CMK (cell line): ENCODE measurements at regions not wholly inside any gene's neighbourhood (a gene's known extent, or its start where the extent isn't known, plus 50 kb on each side); places are given as distances from the start of the nearest gene placed in this dataset.
"Not testable (repeated sequence)": the region's sequence is repeated elsewhere in the genome, so short reads cannot be mapped to it uniquely, and the experiment has no call there.

Source experiments
- DNase-seq: peaks from one replicate; pipeline ENCODE4 v3.0.0-alpha.2; 2010; ENCODE audit warnings: low read depth

- DNase-seq = no peak
Measured at GRCh38 chr2:3036432-3037125, 341.0 kb downstream of the EIPR1 start.

DNA sequence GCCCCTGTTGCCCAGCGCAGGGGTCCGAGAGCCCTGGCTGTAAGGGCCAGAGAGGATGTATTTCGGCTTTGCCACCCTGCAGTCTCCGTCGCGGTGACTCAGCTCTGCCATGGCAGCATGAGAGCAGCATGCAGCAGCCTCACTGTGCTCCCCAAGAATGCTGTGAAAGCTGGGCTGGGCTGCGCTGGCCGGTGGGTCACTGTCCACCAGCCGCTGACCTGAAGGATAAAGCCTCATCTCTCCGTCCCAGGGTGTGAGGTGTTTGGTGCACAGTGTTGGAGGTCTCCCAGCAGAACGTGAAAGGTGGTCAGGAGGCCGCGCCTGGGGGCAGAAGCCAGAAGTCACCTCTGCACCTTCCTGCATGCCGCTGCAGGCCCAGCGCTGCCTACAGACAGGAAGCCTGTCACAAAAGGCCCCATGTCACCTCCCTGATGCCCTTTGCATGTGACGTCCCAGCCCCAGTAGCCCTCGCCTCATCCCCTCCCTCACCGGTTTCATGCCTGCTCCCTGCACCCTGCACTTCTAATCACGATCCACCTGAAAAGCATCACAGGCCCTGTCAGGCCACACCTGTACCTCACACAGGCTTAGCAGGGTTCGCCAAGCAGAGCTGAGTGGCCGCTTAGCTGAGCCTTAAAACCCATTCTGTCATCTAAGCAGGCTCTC is 342.1 kb downstream of the EIPR1 start:
- DNase-seq = no peak

DNA sequence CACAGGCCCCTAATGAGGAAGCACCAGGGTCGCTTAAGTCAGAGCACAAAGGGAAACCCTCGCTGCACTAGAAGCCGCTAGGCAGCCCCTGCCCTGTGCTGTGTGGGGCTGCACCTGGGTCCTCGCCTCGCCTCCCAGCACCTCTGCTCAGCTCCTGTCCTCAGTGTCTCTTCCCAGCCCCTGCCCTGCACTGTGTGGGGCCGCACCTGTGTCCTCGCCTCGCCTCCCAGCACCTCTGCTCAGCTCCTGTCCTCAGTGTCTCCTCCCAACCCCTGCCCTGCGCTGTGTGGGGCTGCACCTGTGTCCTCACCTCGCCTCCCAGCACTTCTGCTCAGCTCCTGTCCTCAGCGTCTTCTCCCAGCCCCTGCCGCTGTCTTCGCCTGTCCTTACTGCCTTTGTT is 342.8 kb downstream of the EIPR1 start:
- DNase-seq = no peak

DNA sequence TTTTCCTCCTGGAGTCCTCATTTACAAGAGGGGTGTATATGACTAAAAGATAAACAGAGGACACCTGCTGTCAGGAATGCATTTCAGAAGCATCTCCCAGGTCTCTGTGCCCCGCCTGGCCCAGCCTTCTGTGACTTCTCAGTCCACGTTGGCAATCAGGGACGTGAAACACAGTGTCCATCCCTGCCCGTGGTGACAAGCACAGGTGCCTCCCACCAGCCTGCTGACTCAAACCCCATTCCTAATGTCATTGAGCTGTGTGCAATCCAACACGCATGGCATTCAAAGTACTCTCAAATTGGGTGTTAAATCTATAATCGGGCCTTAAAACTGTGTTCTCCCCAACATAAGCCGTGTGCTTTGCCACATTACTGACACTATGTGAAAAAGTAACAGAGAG is 343.2 kb downstream of the EIPR1 start:
- no peak for DNase-seq

DNA sequence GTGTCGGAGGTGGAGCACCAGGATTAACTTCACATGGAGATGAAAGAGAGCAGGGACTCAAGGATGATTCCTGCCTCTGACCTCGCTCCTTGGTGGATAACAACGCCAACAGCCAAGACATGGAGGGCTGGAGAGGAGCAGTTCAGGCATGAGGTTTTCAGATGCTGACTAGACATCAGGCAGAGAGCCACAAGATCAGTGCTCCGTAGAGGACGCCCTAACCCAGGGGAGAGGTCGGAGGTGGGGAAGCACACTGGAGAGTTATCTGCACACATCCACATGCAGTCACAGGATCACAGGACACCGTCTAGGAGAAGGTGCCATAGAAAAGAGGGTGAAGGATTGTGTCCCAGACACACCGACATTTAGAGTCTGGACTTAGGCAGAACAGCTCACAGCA is 344.3 kb downstream of the EIPR1 start:
- DNase-seq = no peak

DNA sequence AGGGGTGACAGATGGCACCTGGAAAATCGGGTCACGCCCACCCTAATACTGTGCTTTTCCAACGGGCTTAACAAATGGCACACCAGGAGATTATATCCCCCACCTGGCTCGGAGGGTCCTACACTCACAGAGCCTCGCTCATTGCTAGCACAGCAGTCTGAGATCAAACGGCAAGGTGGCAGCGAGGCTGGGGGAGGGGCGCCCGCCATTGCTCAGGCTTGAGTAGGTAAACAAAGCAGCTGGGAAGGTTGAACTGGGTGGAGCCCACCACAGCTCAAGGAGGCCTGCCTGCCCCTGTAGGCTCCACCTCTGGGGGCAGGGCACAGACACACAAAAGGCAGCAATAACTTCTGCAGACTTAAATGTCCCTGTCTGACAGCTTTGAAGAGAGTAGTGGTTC is 346.8 kb downstream of the EIPR1 start:
- DNase-seq = not testable (repeated sequence)

- no peak for DNase-seq
Measured at GRCh38 chr2:3025984-3026383, 351.6 kb downstream of the EIPR1 start.

DNA sequence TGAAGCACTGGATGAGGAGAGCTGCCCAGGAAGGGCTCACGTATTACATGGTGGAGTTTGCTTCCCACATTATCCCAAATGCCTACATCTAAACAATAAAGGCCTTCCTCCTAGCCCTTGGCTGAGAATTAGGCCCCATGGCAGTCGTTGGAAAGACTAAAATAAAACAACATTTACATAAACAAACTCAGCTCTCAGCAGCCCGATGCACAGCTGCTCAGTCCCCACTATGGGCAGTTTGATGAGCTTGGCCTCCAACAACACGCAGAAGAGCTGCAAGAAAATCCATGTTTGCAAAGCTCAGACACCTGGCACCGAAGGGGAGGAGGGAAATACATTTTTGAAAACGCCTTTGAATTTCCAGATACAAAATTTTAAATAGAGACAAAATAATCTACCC is 352.4 kb downstream of the EIPR1 start:
- DNase-seq = no peak

DNA sequence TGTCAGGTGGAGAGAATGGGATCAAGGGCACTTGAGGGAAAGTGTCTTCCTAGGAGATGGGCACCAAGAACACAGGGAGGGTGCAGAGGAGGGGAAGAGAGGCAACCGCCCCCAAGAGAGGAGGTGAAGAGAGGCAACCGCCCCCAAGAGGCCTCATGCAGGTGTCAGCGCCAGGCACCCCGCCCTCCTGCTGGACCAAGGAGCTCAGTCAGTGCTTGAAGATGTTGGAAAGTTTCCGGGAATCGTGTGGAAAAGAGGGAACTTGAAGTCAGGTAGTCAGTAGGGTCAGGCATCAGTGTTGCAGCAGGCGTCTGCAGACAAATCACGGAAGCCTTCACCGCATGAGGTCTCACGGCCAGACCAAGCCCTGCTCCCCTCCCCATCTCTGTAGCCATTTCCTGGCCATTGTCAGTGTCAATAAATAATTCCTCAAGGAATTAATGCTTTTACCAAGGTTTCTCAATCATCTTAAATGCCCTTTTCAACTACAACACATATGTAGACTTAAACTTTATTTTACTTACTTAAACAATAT is 353.1 kb downstream of the EIPR1 start:
- DNase-seq = no peak

- DNase-seq = no peak
Measured at GRCh38 chr2:3023531-3023930, 354.1 kb downstream of the EIPR1 start.

DNA sequence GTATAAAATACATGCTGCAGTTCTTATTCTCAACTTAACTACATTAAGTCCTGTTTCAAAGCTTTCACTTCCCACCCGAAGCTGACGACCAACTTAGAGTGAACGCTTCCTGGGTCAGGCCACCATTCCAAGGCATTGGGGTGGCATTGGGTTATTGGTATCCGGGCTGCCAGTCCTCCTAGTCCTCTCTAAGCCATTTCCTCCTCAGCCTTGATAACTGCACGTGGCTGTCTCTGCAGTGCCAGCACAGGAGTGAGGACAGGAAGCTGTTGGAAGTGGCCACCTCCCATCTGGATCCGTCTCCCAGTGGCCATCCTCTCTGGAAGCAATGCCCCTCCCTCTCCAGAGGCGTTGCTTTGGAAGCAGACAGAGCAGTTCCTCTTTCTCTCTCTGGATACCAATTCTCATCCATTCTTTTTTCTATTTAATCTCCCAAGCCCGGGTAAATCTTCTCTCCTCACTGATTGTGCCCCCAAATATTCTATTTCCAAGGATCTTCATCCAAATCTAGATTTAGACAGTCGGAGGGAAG is 354.7 kb downstream of the EIPR1 start:
- DNase-seq = no peak

GRCh38 chr2:3021720-3022119 is 355.9 kb downstream of the EIPR1 start:
- DNase-seq = no peak

DNA sequence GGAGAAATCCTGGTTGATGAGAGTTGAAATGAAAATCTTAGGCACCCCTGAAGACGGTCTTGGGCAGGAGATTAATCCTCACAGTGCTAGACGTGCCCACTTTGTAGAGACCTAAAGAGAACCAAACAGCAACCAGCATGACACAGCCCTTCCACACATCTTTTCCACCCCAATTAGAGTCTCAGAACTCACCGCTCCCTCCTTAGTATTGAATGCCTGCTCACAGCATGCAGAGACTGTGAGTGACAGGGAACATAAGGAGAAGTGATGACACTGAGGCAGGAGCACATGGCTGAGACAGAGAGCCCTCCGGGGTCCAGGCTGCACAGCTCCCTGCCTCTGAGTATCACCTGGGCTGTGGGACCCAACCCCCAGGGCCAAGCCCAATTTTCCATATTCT is 367.6 kb downstream of the EIPR1 start:
- no peak for DNase-seq

DNA sequence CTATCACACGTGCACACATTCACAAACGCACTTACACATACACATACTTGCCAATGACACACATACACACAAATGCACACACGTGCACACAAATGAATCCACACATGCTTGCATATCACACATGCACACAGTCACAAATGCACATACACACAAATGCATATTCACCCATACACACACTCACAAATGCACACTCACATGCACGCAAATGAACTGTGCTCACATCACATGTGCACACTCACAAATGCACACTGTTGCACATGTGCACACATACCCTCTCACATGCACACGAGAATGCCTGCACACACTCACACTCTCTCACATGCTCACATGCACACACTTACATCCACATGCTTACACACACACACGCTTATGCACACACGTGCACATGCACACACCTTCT is 368.1 kb downstream of the EIPR1 start:
- no peak for DNase-seq

DNA sequence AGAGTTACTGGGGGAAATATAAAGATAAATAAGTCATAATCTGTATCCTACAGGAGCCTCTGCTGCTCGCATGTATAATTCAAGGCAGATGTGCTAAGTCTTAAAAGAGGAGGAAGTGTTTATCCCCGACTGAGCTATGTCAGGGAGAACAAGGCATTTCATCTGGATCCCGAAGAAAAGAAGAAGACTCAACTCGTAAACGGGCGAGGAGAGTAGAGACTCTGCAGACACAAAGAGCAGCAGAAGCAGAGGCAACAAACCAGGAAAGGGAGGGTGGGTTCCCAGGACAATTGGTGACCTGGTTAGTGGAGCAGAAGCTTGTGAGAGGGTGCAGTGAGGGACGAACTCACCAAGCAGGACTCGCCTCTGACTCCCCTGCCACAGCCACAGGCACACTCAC is 368.6 kb downstream of the EIPR1 start:
- no peak for DNase-seq

DNA sequence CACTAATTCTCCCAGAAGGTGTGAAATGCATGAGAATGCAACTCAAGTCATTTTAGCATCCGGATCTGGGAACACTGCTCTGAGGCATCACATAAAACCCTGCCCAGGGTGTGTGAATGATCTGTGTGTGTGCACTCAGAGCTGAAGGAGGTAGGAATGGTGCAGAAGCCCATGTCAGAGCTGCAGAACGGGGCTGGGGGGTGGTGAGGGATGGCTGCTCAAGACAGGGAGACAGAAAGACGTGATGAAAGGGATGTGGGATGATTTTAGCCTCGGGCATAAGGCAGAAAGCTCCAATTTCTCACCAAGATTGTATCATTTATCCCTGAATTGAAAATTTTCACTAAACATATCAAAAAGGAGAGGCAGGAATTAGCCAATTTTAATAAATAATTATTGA is 369.1 kb downstream of the EIPR1 start:
- DNase-seq = no peak

DNA sequence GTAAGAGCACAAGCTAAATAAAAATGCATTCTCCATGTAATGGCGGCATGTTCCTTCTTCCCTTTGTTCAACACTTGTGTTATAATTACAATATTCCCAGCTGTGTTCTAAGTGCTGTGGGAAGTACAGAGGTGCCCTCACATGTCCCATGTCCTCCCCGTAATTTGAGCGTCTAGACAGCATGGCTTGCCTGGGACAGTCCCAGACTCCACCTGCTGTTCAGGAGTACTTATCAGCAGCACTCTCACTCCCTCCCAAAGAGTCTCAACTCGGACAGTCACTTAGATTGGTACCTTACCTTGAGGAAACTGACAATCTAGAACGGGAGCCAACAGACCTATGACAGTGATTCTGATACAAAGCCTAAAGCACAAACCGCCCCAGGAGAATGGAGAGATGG is 370.5 kb downstream of the EIPR1 start:
- DNase-seq = no peak

DNA sequence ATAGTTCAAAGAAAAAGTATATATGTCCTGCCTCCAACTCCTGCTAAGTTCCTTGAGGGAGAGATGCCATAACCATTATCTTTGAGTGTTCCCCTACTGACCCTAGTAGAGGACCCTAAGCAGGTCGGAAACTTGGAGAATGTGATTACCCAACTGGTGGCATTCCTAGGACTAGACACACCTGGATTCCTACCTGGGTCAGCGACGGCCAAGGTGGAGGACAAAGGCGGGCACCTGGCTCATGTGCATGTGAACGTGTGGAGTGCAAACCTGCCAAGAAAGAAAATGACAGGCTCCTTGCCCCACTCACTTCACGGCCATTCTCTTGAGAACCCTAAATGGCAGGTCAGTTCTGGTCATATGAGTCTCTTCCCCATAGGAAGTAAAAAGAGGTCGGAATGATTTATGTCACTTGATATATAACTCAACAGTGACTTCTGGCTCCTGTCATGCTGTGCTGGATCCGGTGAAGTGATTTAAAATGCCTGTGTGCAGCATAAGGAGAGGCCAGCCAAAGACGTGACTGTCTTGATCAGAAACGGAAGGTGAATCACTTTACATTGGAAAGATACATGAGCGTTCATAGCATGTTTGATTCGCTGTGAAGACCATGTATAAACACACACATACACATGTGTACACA is 371.6 kb downstream of the EIPR1 start:
- DNase-seq = no peak

- no peak for DNase-seq
Measured at GRCh38 chr2:3001615-3002560, 375.7 kb downstream of the EIPR1 start.

DNA sequence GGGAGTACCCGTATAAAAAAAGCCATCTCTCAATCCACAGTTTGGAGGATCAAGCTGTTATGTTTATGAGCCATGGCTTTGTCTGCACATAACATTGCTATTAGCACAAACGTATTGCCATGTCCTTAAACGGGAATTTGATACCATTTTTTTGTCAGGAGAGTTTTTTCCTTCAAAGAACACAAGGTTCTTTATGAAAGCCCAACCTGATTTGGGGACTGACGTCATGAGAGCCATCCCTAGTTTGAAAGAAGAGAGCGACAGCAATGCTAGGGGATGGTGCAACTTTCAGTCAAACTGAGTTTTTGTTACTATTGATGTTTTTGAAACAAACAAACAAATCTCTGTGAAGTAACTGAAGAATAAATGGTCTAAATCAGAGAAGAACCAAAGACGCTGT is 376.6 kb downstream of the EIPR1 start:
- no peak for DNase-seq

- no peak for DNase-seq
Measured at GRCh38 chr2:3000125-3000524, 377.5 kb downstream of the EIPR1 start.

DNA sequence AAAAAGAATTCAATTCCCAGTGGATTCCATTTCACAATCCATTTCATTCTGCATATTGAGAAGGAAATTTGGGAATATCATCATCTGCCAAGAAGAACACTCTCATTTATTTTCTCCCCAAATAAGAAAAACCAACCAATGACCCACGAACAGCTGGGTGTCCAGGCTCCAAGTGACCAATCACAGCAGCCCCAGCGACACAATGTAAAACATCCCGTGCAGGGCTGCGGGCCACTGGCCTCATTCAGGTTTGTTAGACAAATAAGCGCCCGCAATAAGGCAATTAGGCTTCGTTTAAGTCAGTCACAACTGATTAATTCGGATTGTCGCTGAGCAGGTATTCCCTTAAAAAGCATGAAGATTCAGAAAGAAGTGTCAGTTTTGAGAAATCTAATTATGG is 378.6 kb downstream of the EIPR1 start:
- DNase-seq = no peak
